HepG2 (cell line): ENCODE measurements at regions not wholly inside any gene's neighbourhood (a gene's known extent, or its start where the extent isn't known, plus 50 kb on each side); places are given as distances from the start of the nearest gene placed in this dataset.

ENCODE experiments used
- BRCA1 ChIP-seq: sonication (generic); formaldehyde crosslinking; IDR thresholded peaks from 2 replicates; pipeline ENCODE4 v1.4.0; 2020; ENCODE audit warnings: missing genetic modification reagents
- GABPA ChIP-seq, 2 experiments: IDR thresholded peaks; 2 replicates each; pipeline ENCODE4 v1.6.1; 2011 to 2016; ENCODE audit warnings: low read depth in 2 of 2, low read length in 1 of 2, missing biosample characterization in 1 of 2, missing genetic modification characterization in 1 of 2
- KLF13 ChIP-seq: sonication (generic); formaldehyde crosslinking; IDR thresholded peaks from 2 replicates; pipeline ENCODE4 v1.4.0; 2020; ENCODE audit warnings: mild to moderate bottlenecking, missing genetic modification reagents
- NR1H2 ChIP-seq: sonication (generic); formaldehyde crosslinking; IDR thresholded peaks from 2 replicates; pipeline ENCODE4 v1.8.1; 2022; ENCODE audit warnings: low read depth, missing genetic modification reagents, borderline replicate concordance
- SP4 ChIP-seq: sonication (generic); formaldehyde crosslinking; IDR thresholded peaks from 2 replicates; pipeline ENCODE4 v1.8.1; 2023; ENCODE audit warnings: mild to moderate bottlenecking, missing genetic modification reagents
- ZBTB7A ChIP-seq: sonication (generic); formaldehyde crosslinking; IDR thresholded peaks from 2 replicates; pipeline ENCODE4 v1.8.0; 2022; ENCODE audit warnings: mild to moderate bottlenecking, missing genetic modification reagents
- ZNF513 ChIP-seq: sonication (generic); formaldehyde crosslinking; conservative IDR thresholded peaks from 2 replicates; pipeline ENCODE4 v1.5.0; 2020; ENCODE audit warnings: missing genetic modification reagents
- TF ChIP-seq, protein P1 (sequence below): sonication (generic); formaldehyde crosslinking; IDR thresholded peaks from 2 replicates; pipeline ENCODE4 v1.5.0; 2020; ENCODE audit warnings: mild to moderate bottlenecking, missing genetic modification reagents, moderate library complexity
- TF ChIP-seq, protein P2 (sequence below): sonication (generic); formaldehyde crosslinking; IDR thresholded peaks from 2 replicates; pipeline ENCODE4 v1.4.0; 2020; ENCODE audit warnings: mild to moderate bottlenecking, missing genetic modification reagents
- TF ChIP-seq, protein P3 (sequence below): sonication (generic); formaldehyde crosslinking; conservative IDR thresholded peaks from 2 replicates; pipeline ENCODE4 v1.8.0; 2022; ENCODE audit warnings: mild to moderate bottlenecking, moderate library complexity, missing genetic modification reagents

- TF ChIP-seq, protein P1, sequence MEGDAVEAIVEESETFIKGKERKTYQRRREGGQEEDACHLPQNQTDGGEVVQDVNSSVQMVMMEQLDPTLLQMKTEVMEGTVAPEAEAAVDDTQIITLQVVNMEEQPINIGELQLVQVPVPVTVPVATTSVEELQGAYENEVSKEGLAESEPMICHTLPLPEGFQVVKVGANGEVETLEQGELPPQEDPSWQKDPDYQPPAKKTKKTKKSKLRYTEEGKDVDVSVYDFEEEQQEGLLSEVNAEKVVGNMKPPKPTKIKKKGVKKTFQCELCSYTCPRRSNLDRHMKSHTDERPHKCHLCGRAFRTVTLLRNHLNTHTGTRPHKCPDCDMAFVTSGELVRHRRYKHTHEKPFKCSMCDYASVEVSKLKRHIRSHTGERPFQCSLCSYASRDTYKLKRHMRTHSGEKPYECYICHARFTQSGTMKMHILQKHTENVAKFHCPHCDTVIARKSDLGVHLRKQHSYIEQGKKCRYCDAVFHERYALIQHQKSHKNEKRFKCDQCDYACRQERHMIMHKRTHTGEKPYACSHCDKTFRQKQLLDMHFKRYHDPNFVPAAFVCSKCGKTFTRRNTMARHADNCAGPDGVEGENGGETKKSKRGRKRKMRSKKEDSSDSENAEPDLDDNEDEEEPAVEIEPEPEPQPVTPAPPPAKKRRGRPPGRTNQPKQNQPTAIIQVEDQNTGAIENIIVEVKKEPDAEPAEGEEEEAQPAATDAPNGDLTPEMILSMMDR (CRISPR knock-in tag) = no peak
- TF ChIP-seq BRCA1 (CRISPR knock-in tag) (no peak), SP4 (CRISPR knock-in tag) (no peak), ZNF513 (CRISPR knock-in tag) (no peak), NR1H2 (CRISPR knock-in tag) (no peak), GABPA (IDR thresholded peaks at IDR 0.05; ENCODE audit: low read depth, low read length) (no peak), GABPA (CRISPR knock-in tag; IDR thresholded peaks at IDR 0.05; ENCODE audit: low read depth) (no peak), KLF13 (CRISPR knock-in tag) (no peak), ZBTB7A (CRISPR knock-in tag) (no peak)
- TF ChIP-seq, protein P2, sequence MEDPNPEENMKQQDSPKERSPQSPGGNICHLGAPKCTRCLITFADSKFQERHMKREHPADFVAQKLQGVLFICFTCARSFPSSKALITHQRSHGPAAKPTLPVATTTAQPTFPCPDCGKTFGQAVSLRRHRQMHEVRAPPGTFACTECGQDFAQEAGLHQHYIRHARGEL (CRISPR knock-in tag) = no peak
- TF ChIP-seq, protein P3, sequence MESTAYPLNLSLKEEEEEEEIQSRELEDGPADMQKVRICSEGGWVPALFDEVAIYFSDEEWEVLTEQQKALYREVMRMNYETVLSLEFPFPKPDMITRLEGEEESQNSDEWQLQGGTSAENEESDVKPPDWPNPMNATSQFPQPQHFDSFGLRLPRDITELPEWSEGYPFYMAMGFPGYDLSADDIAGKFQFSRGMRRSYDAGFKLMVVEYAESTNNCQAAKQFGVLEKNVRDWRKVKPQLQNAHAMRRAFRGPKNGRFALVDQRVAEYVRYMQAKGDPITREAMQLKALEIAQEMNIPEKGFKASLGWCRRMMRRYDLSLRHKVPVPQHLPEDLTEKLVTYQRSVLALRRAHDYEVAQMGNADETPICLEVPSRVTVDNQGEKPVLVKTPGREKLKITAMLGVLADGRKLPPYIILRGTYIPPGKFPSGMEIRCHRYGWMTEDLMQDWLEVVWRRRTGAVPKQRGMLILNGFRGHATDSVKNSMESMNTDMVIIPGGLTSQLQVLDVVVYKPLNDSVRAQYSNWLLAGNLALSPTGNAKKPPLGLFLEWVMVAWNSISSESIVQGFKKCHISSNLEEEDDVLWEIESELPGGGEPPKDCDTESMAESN (CRISPR knock-in tag) = no peak
Measured at GRCh38 chr3:76941376-76941775, 98.5 kb upstream of the ROBO2 start.
